Endothelial cell of hepatic sinusoid (primary cell): ENCODE measurements at regions not wholly inside any gene's neighbourhood (a gene's known extent, or its start where the extent isn't known, plus 50 kb on each side); places are given as distances from the start of the nearest gene placed in this dataset.

Experiments used
- in situ Hi-C: cut with HindIII; loops from 2 replicates; pipeline ENCODE4 v1.10.0; 2017; ENCODE audit warnings: low sequenced_read_pairs

DNA sequence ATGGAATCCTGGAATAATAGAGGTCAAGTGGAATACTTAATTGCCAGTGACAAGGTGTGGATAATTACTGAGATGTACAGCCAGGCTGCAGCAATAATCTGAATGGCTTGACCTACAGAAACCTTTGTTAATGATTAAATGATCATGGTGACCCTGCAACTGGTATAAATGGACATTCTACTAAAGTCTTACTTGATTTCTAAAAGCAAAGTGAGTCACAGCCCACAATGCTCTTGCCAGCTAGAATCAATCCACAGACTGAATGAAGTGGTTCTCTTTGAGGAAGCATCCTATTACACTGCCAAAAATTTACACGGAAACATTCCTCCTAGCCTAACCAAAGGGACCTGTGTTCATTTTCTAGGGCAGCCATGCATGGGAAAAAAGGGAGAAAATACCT is 518.5 kb downstream of the SOX5 start:
- in situ Hi-C loops = no loop called here

DNA sequence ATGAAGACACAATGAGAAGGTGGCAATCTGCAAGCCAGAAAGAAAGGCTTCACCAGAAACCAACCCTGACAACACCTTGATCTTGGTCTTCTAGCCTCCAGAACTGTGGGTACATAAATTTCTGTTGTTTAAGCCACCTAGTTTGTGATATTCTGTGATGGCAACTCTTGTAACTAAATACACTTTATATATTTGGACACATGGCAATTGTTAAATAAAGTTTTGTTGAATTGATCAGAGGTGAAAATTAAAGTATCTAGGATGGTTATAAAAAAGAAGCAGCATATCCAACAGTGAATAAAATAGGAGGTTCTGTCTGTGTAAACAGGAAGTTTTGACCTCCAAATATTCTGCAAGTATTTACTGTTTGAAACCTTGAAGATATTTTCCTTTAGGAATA is 516.3 kb downstream of the SOX5 start:
- in situ Hi-C loops = no loop called here

DNA sequence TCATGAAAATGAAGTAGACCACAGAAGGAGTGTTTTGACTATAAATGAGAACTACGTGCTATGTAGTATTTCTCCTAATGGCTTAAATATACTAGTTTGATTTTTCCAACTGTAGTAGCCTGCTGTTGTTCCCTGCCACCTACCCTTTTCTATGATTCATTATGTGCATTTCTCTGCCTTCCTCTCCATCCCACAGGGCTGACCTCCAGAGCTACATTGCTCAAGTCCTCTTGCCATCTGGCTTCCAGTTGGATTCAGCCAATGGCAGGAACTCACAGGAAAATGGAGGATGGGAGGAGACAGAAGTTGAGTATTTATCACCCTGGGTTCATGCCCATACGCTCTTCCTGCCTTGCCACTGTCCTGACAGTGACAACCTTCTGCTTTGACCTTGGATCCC is 515.3 kb downstream of the SOX5 start:
- in situ Hi-C loops = no loop called here

DNA sequence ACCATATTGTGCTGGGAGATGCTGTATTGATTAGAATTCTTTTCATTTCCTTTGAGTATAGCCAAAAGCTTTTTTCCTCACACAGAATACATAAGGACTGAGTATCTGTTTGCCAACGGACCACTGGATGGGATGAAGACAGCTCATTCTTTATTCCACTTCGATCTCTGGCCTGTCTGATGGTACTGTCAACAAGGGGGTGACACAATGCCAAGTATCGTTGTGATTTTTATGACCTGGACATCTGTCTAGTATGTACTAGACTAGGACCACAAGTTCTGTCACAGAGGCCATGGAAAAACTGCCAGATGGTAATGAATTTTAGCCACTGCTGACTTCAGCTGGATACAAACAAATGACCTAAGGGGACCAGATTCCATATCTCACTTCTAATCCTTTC is 502.7 kb downstream of the SOX5 start:
- in situ Hi-C loops = no loop called here

DNA sequence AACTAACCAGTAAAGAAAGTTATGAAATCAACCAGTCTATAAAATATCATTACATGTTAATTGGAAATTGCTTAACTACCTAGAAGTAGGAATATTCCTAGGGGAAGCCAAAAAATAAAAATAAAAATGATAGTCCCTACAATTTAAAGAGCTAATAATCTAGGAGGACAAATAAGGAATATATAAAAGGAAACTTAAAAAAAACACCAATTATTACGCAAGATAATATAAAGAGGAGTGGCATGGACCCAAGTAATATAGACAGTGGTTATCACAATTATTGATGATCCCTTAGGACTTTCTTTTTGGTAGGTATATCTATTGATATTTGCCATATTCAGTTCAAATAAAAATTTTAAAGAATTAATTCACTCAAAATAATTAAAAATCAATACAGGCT is 498.7 kb downstream of the SOX5 start:
- in situ Hi-C loops = no loop called here

DNA sequence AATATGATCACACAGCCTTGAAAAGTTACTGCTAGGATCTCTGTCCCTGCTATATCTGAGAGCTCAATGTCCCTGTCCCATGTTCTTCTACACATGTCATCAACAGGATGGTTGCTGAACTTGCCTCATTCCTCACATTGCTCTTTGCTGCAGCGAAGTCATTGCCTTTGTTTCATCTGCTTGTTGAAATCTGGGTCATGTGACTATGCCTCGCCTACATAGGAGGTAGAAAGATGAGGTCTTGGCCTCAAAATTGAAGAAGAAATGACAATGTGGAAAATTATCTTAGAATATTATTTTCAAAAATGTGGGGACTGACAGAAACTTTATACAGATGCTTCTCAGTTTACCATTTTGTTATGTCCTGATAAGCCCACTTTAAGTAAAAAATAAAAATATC is 494.2 kb downstream of the SOX5 start:
- in situ Hi-C loops = no loop called here

DNA sequence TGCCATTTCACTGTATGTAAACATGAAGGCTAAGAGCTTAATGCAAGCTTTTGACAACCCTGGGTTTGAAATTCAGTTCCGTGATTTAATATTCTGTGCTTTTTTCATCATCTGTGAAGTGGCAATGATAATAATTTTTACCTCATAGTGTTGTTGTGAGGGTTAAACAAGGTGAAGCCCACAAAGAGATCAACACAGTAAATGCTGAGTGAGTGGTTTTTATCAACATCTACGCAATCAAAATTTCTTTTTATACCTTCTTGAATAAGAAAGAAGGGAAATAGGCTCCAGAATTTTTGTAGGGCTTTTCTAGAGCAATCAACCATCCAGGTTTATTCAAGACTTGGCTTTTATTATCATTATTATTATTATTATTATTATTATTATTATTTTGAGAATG is 490.8 kb downstream of the SOX5 start:
- in situ Hi-C loops = no loop called here

DNA sequence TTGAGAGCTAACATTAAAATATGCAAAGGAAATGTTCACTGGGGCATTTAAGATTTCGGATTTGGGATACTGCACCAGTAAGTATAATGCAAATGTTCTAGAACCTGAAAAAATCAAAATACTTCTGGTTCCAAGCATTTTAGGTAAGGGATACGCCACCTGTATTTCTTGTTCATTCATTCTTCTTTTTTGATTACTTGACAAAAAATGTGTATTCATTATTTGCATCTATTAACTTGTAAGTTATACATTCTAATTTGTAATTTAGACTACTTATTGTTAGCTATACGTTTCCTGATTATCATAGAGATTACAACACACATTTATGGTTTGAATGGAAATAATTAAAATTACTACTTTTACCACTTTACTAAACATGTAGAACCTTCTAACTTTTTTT is 486.9 kb downstream of the SOX5 start:
- in situ Hi-C loops = no loop called here

DNA sequence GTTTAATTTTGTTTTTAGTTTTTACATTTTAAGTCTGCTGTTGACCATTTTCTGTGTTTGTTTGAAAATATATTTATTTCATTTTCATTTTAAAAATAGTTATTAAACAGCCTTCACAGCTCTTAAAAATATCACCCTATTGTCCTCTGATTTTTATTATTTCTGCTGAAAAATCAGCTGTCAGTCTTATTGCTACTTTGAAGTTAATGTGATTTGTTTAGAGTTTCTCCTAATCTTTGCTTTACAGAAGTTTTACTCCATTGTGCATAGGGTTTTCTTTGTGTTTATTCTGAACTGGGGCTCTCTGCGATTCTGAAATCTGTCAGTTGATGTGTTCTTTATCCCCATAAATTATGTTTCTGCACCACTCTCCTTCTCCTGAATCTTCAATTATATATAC is 486.3 kb downstream of the SOX5 start:
- in situ Hi-C loops = no loop called here

DNA sequence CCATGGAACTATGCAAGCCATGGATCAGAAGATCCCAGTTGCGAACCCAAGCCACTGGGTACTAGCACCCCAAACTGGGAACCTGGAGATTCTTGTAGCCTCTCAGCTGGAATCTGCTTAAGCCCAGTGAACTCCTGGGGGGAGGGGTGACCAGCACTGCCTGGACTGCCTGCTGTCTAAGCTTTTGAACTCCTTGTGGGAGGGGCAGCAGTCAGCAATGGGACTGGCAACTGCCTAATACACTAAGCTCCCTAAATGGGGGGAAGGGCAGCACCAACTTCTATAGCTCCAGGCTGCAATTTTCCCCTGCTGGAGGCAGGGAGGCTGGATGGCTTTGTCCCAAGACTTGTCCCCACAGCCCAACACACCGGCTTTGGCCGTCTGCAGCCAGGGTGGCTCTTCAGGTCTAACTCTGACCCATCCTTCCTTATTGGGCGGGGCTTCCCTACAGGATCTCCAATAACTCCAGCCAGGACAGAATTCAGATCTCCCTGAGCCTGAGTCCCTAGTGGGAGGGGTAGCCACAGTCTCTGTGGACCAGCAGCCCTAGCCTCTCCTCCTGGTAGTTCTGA is 485.1 kb downstream of the SOX5 start:
- in situ Hi-C loops = no loop called here

DNA sequence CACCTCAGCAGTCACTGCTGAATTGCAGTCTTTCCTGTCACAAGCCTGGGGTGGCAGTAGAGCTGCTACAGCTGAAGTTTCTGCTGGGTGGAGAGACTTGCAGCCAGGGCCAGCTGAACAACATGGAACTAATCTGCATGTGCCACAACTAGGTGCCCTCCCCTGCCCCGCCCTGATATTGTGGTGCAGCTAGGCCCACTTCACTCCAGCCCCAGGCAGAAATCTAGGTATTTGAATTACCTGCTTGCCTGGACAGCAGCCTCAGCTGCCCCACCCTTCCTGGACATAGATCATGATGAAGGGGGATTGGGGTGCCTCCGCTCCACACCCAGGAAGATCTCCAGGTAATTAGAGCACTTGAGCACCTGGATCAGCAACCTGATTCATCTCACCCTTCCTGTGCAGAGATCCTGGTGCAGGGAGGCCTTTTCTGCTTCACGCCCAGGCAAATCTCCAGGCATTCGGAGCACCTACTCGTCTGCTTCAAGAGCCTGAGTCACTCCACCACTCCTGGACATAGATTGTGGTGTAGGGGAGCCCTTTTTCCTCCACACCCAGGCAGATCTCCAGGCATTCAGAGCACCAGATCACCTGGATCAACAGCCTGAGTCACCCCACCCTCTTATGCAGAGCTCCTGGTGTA is 477.0 kb downstream of the SOX5 start:
- in situ Hi-C loops = no loop called here

DNA sequence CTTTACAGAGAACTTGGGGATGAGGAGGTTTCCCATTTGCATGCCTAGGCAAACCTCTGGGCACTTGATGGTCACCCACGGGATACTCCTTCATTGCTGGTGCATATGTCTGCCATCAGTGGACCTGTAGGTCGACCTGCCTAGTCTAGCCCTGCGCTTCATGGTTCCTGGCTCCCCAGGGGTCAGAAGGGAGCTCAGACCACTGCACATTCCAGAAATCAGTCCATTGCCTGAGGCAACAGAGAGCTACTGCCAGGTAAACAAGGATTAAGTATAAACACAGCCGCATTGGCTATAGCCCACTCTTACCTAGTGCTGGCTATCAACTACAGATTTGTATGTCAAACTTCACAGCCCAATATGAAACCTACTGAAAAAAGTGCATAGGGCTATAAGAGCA is 476.4 kb downstream of the SOX5 start:
- in situ Hi-C loops = no loop called here

DNA sequence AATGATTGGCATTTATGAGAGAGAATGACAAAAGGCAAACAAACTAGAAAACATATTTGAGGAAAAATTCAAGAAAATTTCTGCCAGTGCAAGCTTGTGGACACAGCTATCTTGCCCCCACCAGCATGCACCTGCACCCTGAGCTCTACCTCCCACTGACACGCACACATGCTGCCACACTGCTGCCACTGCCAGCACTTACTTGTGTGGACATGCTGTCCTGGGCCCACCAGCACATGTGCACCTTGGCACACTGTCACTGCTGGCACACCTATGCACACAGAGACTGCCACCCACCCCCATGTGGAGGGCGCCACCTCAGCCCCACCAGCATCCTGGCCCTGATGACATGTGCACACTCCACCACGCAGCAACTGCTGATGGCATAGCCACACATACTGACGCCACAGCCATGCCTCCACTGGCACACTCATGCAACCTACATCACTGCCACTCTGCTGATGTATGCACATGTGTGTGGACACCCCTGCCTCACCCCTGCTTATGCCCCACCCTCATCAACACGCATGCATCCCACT is 475.0 kb downstream of the SOX5 start:
- in situ Hi-C loops = no loop called here
